ENCODE measurements at regions not wholly inside any gene's neighbourhood (a gene's known extent, or its start where the extent isn't known, plus 50 kb on each side); places are given as distances from the start of the nearest gene placed in this dataset.

- intact Hi-C loops (cut with micrococcal nuclease; ENCODE audit: unreplicated experiment): no loop called here
- Histone ChIP-seq H3K79me2 (ENCODE audit: control insufficient read depth, insufficient read depth, low read length) (no peaks in the 10 kb centered on the region), H4K20me1 (ENCODE audit: control insufficient read depth, insufficient read depth) (no peaks in the 10 kb centered on the region), H3K36me3 (ENCODE audit: control insufficient read depth in 2 of 2, insufficient read depth in 2 of 2, low read length in 1 of 2) (no peaks in the 10 kb centered on the region), H3K9ac (ENCODE audit: control insufficient read depth, insufficient read depth, low read length) (no peak overlapping the region), H3K27ac (ENCODE audit: control insufficient read depth, insufficient read depth) (no peak overlapping the region), H3K27me3 (replicated peaks in 1 of 2; ENCODE audit: control insufficient read depth in 2 of 2, insufficient read depth in 2 of 2, low read length in 1 of 2) (no peaks in the 10 kb centered on the region), H3K4me2 (ENCODE audit: control insufficient read depth, insufficient read depth) (no peak overlapping the region), H3K4me1 (ENCODE audit: control insufficient read depth, insufficient read depth, low read length) (no peaks in the 10 kb centered on the region; the same call in 1 of the 2 replicates), H3K4me3 (no peak overlapping the region), H2AFZ (ENCODE audit: control insufficient read depth, low read depth, low read length) (no peak overlapping the region), H3K9me3 (replicated peaks; ENCODE audit: control insufficient read depth, insufficient read depth, low read length) (no peaks in the 10 kb centered on the region)
- CTCF ChIA-PET: interaction anchor here (0.9 to 1.7 kb wide), 2 partner anchors 31 to 250 kb away, joined by 3 read pairs; no protein-coding TSS in a partner anchor
- no TSS peak for BruUV-seq (replicated peaks)
- POLR2A ChIA-PET: no interaction called here
- DNase-seq (ENCODE audit: low read depth, low spot score): no peak
- WGBS (ENCODE audit: insufficient coverage, insufficient replicate concordance, low lambda C conversion rate, missing lambda C conversion rate): 0% methylated on average over 1 of the region's 1 CpG
- RAD21 ChIA-PET (ENCODE audit: unreplicated experiment): interaction anchor here (0.6 to 5.7 kb wide), 3 partner anchors 192 to 357 kb away, joined by 3 to 31 read pairs (median 5); no protein-coding TSS in a partner anchor
- ATAC-seq: no peak
- in situ Hi-C loops (cut with MboI): no loop called here
- SMC1A ChIA-PET (ENCODE audit: uncharacterized antibody, unreplicated experiment): interaction anchor here (0.6 to 8.6 kb wide), 6 partner anchors 9 to 248 kb away, joined by 3 to 114 read pairs (median 6); partner anchors contain the start of gene PLPP3
- FAIRE-seq: no peak
- TF ChIP-seq CBX3 (IDR thresholded peaks at IDR 0.05; ENCODE audit: borderline replicate concordance, low read depth): no peak
- peak; percentile 51; the same call in 1 of the 2 replicates for TF ChIP-seq HDGF (IDR thresholded peaks at IDR 0.05)
- TF ChIP-seq SUPT20H (IDR thresholded peaks at IDR 0.05; ENCODE audit: borderline replicate concordance, control insufficient read depth, low read depth, low read length): no peak
These were observed 252.2 kb downstream of the PLPP3 start for GRCh38 chr1:56327195-56327594.

GRCh38 chr1:56326056-56326455 is 253.3 kb downstream of the PLPP3 start:
- in situ Hi-C loops (cut with MboI): no loop called here
- WGBS (ENCODE audit: insufficient coverage, insufficient replicate concordance, low lambda C conversion rate, missing lambda C conversion rate): 3% methylated on average over 3 of the region's 3 CpGs
- DNase-seq (ENCODE audit: low read depth, low spot score) (no peak), ATAC-seq (no peak), FAIRE-seq (no peak)
- no peak overlapping the region for H3K4me3 ChIP-seq
- TF ChIP-seq RCOR1 (conservative IDR thresholded peaks at IDR 0.05; ENCODE audit: low read depth, low read length): no peak
- no peak for TF ChIP-seq CBFB (IDR thresholded peaks at IDR 0.05; ENCODE audit: low read depth)
- no peak for TF ChIP-seq ZNF687 (IDR thresholded peaks at IDR 0.05)
- TF ChIP-seq, protein P1, sequence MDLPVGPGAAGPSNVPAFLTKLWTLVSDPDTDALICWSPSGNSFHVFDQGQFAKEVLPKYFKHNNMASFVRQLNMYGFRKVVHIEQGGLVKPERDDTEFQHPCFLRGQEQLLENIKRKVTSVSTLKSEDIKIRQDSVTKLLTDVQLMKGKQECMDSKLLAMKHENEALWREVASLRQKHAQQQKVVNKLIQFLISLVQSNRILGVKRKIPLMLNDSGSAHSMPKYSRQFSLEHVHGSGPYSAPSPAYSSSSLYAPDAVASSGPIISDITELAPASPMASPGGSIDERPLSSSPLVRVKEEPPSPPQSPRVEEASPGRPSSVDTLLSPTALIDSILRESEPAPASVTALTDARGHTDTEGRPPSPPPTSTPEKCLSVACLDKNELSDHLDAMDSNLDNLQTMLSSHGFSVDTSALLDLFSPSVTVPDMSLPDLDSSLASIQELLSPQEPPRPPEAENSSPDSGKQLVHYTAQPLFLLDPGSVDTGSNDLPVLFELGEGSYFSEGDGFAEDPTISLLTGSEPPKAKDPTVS (IDR thresholded peaks at IDR 0.05; ENCODE audit: low read depth, low read length): no peak
- no peak for TF ChIP-seq RBBP5 (conservative IDR thresholded peaks at IDR 0.05)
- TF ChIP-seq ZNF207 (IDR thresholded peaks at IDR 0.05; ENCODE audit: borderline replicate concordance): no peak
- no peak for TF ChIP-seq FOXM1 (IDR thresholded peaks at IDR 0.05; ENCODE audit: low read depth, low read length)
- no peak for TF ChIP-seq HDGF (IDR thresholded peaks at IDR 0.05)
- no peak overlapping the region for H3K9ac ChIP-seq (ENCODE audit: control insufficient read depth, insufficient read depth, low read length)
- H3K79me2 ChIP-seq (ENCODE audit: control insufficient read depth, insufficient read depth, low read length): no peaks in the 10 kb centered on the region
- POLR2A ChIA-PET: interaction anchor here (0.5 to 0.8 kb wide), 2 partner anchors 99 to 245 kb away, joined by 3 to 4 read pairs; no protein-coding TSS in a partner anchor
- H3K27ac ChIP-seq (ENCODE audit: control insufficient read depth, insufficient read depth): no peak overlapping the region
- no peaks in the 10 kb centered on the region for H3K27me3 ChIP-seq (replicated peaks in 1 of 2; ENCODE audit: control insufficient read depth in 2 of 2, insufficient read depth in 2 of 2, low read length in 1 of 2)
- intact Hi-C loops (cut with micrococcal nuclease; ENCODE audit: unreplicated experiment): no loop called here
- H3K4me1 ChIP-seq (ENCODE audit: control insufficient read depth, insufficient read depth, low read length): no peaks in the 10 kb centered on the region; the same call in 1 of the 2 replicates
- RAD21 ChIA-PET (ENCODE audit: unreplicated experiment): interaction anchor here (0.7 to 2.3 kb wide), 4 partner anchors 9 to 258 kb away, joined by 3 to 7 read pairs (median 4); no protein-coding TSS in a partner anchor
- SMC1A ChIA-PET (ENCODE audit: uncharacterized antibody, unreplicated experiment): interaction anchor here (0.6 to 4.7 kb wide), 8 partner anchors 10 to 194 kb away, joined by 3 to 22 read pairs (median 4); no protein-coding TSS in a partner anchor
- H3K4me2 ChIP-seq (ENCODE audit: control insufficient read depth, insufficient read depth): no peak overlapping the region
- no peaks in the 10 kb centered on the region for H3K36me3 ChIP-seq (ENCODE audit: control insufficient read depth in 2 of 2, insufficient read depth in 2 of 2, low read length in 1 of 2)
- no peak overlapping the region for H2AFZ ChIP-seq (ENCODE audit: control insufficient read depth, low read depth, low read length)
- CTCF ChIA-PET: interaction anchor here (1.1 kb wide), 2 partner anchors 48 to 102 kb away, joined by 3 read pairs; no protein-coding TSS in a partner anchor
- H4K20me1 ChIP-seq (ENCODE audit: control insufficient read depth, insufficient read depth): no peaks in the 10 kb centered on the region
- no TSS peak for BruUV-seq (replicated peaks)
- H3K9me3 ChIP-seq (replicated peaks; ENCODE audit: control insufficient read depth, insufficient read depth, low read length): no peaks in the 10 kb centered on the region
